Choroid plexus epithelial cell (primary cell): ENCODE measurements at regions not wholly inside any gene's neighbourhood (a gene's known extent, or its start where the extent isn't known, plus 50 kb on each side); places are given as distances from the start of the nearest gene placed in this dataset.
"Not testable (repeated sequence)": the region's sequence is repeated elsewhere in the genome, so short reads cannot be mapped to it uniquely, and the experiment has no call there.

Experiments
- DNase-seq: peaks from one replicate; pipeline ENCODE4 v3.0.0-alpha.2; 2010; ENCODE audit warnings: low read depth
- H3K4me3 ChIP-seq: 2 replicates; pipeline ENCODE4 v1.5.1; 2011; ENCODE audit warnings: low read depth, mild to moderate bottlenecking, control low read depth, low read length, moderate library complexity
- TF ChIP-seq, protein P1 (sequence below): conservative IDR thresholded peaks from 2 replicates; pipeline ENCODE4 v1.5.1; 2011; ENCODE audit warnings: low read depth, mild to moderate bottlenecking, control low read depth, inconsistent platforms, low read length, moderate library complexity

DNA sequence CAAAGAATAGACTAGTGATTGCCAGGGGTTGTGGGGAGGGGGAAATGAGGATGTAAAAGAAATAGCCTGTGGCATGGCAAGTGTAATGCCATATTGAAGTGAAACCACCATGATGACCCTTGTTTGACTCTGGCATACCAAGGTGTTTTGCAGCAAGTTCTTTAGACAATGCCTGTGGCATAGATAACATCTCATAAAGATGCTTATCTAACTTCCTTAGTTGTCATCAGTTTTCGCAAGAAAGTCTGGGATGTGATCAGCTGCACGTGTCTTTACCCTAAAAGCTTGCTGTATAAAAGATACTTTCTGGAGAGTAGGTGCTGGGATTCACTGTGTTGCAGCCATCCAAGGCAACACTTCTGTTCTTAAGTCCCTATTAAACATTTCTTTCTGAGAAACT, 176.1 kb upstream of the MAGEB16 start:
- TF ChIP-seq, protein P1, sequence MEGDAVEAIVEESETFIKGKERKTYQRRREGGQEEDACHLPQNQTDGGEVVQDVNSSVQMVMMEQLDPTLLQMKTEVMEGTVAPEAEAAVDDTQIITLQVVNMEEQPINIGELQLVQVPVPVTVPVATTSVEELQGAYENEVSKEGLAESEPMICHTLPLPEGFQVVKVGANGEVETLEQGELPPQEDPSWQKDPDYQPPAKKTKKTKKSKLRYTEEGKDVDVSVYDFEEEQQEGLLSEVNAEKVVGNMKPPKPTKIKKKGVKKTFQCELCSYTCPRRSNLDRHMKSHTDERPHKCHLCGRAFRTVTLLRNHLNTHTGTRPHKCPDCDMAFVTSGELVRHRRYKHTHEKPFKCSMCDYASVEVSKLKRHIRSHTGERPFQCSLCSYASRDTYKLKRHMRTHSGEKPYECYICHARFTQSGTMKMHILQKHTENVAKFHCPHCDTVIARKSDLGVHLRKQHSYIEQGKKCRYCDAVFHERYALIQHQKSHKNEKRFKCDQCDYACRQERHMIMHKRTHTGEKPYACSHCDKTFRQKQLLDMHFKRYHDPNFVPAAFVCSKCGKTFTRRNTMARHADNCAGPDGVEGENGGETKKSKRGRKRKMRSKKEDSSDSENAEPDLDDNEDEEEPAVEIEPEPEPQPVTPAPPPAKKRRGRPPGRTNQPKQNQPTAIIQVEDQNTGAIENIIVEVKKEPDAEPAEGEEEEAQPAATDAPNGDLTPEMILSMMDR = no peak
- DNase-seq = no peak
- no peak overlapping the region for H3K4me3 ChIP-seq

DNA sequence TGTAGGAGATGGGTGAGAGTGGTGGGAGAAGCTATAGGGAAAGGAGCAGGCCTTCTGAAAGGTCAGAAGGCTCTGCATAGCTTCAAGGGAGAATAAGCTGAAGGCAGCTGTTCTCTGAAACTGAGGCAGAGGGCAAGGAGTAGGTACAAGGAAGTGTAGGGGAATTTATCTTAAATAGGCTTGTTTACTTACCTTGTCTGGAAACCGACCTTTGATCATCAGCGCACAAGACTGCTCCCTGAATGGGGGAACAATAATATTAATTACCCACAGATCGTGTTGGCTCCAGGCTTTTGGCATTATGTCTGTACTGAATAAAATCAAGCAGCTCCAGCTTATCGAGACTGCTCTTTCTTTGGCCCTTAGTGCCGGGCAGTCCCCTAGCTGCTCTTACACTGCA, 175.5 kb upstream of the MAGEB16 start:
- H3K4me3 ChIP-seq = no peak overlapping the region
- TF ChIP-seq, protein P1 = no peak
- DNase-seq = no peak

DNA sequence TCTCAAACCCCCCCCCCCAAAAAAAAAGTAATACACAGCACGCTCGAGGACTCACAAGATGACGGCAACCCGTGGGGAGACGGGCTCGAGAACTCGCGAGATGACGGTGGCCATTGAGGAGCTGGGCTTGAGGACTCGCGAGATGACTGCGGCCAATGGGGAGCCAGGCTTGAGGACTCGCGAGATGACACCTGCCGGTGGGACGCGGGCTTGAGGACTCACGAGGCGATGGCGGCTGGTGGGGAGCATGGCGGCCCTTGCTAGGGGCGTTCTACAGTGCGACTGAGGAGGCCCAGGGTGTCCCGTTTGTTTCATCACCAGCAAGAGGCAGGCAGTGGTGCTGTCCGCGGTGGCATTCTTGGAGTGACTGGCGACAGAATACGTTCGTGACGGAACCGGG, 172.4 kb upstream of the MAGEB16 start:
- H3K4me3 ChIP-seq = no peak overlapping the region
- TF ChIP-seq, protein P1 = no peak
- DNase-seq = no peak

DNA sequence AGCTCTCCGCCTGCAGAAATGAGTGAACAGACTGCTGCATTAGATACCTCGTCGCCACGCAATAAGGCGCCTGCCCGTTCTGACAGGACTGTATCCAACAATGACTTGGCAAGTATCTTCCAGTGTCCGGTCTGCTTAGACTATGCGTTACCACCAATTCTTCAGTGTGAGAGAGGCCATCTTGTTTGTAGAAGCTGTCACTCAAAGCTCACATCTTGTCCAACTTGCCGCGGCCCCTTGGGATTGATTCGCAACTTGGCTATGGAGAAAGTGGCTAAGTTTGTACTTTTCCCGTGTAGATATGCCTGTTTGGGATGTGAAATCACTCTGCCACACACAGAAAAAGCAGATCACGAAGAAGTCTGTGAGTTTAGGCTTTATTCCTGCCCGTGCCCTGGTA, 172.0 kb upstream of the MAGEB16 start:
- no peak for DNase-seq
- TF ChIP-seq, protein P1 = no peak
- no peak overlapping the region for H3K4me3 ChIP-seq

DNA sequence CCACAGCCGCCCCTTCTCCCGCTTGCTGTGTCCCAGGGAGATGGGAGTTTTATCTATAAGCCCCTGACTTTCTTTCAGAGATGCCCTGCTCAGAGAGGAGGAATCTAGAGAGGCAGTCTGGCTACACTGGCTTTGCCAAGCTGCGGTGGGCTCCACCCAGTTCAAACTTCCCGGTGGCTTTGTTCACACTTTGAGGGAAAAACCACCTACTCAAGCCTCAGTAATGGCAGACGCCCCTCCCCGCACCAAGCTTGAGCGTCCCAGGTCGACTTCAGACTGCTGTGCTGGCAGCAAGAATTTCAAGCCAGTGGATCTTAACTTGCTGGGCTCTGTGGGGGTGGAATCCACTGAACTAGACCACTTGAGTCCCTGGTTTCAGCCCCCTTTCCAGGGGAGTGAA, 162.2 kb upstream of the MAGEB16 start:
- H3K4me3 ChIP-seq, DNase-seq: not testable (repeated sequence)

DNA sequence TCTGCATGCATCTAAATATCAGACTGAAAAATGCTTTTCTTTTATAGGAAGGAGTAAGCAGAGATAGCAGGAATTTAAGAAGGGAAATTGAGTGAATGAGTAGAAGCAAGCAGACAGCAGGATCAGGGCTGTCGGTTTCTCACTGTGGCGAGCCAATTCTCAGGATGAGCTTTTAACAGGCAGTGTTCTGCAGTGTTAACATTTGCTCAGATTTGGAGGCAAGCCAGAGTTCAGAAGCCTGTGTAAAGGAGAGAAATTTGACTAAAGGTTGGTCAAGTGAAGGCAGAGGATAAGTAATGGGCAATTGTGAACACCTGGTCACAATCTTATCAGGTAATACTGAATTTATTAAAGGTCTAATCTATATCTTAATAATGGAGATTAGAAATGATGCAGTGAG, 133.3 kb upstream of the MAGEB16 start:
- no peak for DNase-seq
- TF ChIP-seq, protein P1 = no peak
- H3K4me3 ChIP-seq = no peak overlapping the region

DNA sequence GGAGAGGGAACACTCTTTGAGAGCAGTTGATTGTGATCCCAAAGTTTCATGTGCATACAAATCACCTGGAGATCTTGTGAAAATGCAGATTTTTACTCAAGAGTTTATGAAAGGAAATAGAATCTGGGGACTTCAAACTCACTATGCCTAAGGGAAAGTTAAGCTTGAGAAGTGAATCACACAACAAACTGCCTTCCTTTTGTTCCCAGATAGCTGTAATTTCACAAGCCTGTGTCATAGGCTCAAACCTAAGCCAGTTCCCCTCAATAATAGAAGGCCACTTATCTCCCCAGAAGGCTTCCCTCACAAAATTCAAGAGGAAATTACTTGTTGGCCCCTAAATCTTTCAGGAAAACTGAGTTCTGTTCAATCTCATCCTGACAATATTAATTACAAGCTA, 132.8 kb upstream of the MAGEB16 start:
- DNase-seq = no peak
- TF ChIP-seq, protein P1 = no peak
- no peak overlapping the region for H3K4me3 ChIP-seq

DNA sequence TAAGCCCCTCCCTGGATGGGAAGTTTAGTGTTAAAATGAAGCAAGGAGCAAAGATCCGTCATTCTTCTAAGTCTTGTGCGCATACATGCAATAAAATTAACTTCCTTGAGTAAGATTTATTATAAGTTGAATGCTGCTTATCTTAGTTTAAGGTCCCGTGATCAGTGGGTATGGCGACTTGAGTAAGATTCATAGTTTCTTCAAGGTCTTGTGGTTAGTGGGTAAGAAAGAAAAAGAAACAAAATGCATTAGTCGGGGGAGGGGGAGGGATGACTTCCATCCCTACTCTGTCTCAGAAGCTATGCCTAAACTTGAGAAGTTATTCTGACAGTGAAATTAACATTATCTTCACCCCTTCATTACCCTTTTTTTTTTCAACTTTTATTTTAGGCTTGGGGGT, 127.3 kb upstream of the MAGEB16 start:
- H3K4me3 ChIP-seq = no peak overlapping the region
- no peak for DNase-seq
- TF ChIP-seq, protein P1 = no peak
